ENCODE measurements at regions not wholly inside any gene's neighbourhood (a gene's known extent, or its start where the extent isn't known, plus 50 kb on each side); places are given as distances from the start of the nearest gene placed in this dataset.

- H3K4me3 ChIP-seq, result no peak overlapping the region
- no peaks in the 10 kb centered on the region for H3K27me3 ChIP-seq
- intact Hi-C loops (cut with DNase I; ENCODE audit: low total_unique reads), result no loop called here
- TF ChIP-seq CTCF (IDR thresholded peaks at IDR 0.05), result no peak
- no peak for DNase-seq
- H3K4me1 ChIP-seq, result no peaks in the 10 kb centered on the region
- no peak overlapping the region for H3K27ac ChIP-seq
- no peaks in the 10 kb centered on the region for H3K36me3 ChIP-seq
- no peaks in the 10 kb centered on the region for H3K9me3 ChIP-seq
Measured at GRCh38 chr14:24692382-24693352, 58.7 kb upstream of the GZMB start.

GRCh38 chr14:24690492-24690891, 56.5 kb upstream of the GZMB start:
- no peak for DNase-seq
- H3K27ac ChIP-seq, result no peak overlapping the region
- no peaks in the 10 kb centered on the region for H3K27me3 ChIP-seq

DNA sequence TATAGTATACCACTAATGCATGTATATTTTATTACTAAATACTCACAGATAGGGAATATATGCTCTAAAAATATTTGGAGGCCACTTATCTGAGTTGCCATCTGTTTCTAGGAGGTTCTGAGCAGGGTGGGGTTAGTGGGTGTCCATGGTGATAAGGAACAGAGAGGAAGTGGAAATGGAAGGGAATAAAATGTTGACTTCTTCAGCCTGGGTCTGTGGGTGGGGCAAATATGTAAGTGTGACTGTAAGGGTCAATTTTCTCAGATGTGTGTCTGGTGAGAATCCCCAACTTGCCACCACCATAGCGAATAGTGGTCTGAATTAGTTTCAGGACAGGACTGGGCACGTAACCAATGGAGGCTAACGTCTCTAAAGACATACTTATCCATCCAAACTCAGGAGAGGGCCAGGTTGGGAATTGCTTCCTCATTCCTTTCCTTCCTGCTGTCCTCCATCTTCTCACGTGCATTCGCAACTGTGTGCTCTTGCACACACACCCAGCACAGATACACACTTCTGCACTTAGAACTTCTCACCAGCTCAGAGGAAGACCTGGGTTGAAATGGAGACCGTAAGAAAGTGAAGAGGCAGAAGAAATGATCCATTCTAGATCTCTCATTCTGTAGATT, 54.2 kb upstream of the GZMB start:
- no peaks in the 10 kb centered on the region for H3K4me1 ChIP-seq
- no peaks in the 10 kb centered on the region for H3K27me3 ChIP-seq
- intact Hi-C loops (cut with DNase I; ENCODE audit: low total_unique reads), result no loop called here
- H3K4me3 ChIP-seq, result no peak overlapping the region
- H3K9me3 ChIP-seq, result no peaks in the 10 kb centered on the region
- no peak for TF ChIP-seq CTCF (IDR thresholded peaks at IDR 0.05)
- H3K27ac ChIP-seq, result no peak overlapping the region
- DNase-seq, result no peak
- no peaks in the 10 kb centered on the region for H3K36me3 ChIP-seq

More at GRCh38 chr14:24690492-24690891, 56.5 kb upstream of the GZMB start:
- Histone ChIP-seq H3K4me1 (no peaks in the 10 kb centered on the region), H3K4me3 (no peak overlapping the region), H3K36me3 (no peaks in the 10 kb centered on the region), H3K9me3 (no peaks in the 10 kb centered on the region)
- intact Hi-C loops (cut with DNase I; ENCODE audit: low total_unique reads), result no loop called here
- no peak for TF ChIP-seq CTCF (IDR thresholded peaks at IDR 0.05)
